GM12878 (cell line): ENCODE measurements at regions not wholly inside any gene's neighbourhood (a gene's known extent, or its start where the extent isn't known, plus 50 kb on each side); places are given as distances from the start of the nearest gene placed in this dataset.

Experiments
- ATAC-seq: fragments of 200-7000 bp; cut with Tn5 transposase; 3 replicates; pipeline ENCODE4 v1.9.1; 2020; ENCODE audit warnings: mild to moderate bottlenecking, moderate library complexity
- BruUV-seq: library from RNA; stranded (reverse); fragments of 400-500 nt; replicated peaks from 2 replicates; lab custom pipeline; 2021; lab: Mats Ljungman, UMichigan
- CTCF ChIA-PET: fragments of 300-600 bp; sonication (Branson Sonifier 250); formaldehyde crosslinking; extraction: SDS; loops from one replicate; lab custom pipeline; 2021; ENCODE audit warnings: inconsistent platforms; lab: Yijun Ruan, JAX
- POLR2A ChIA-PET: fragments of 350-600 bp; formaldehyde crosslinking; extraction: SDS; loops from one replicate; lab custom pipeline; 2021; ENCODE audit warnings: inconsistent platforms; lab: Charles Lee
- RAD21 ChIA-PET: fragments of 300-600 bp; sonication (Branson Sonifier 250); formaldehyde crosslinking; loops from one replicate; lab custom pipeline; 2023; ENCODE audit warnings: antibody characterized with exemption; ENCODE audit not compliant: unreplicated experiment; lab: Charles Lee
- SMC1A ChIA-PET: fragments of 300-600 bp; sonication (Branson Sonifier 250); formaldehyde crosslinking; loops from one replicate; lab custom pipeline; 2023; ENCODE audit not compliant: unreplicated experiment, uncharacterized antibody; lab: Charles Lee
- DNase-seq: peaks from one replicate; pipeline ENCODE4 v3.0.0-alpha.2; 2011; ENCODE audit warnings: low read depth, low spot score
- FAIRE-seq: peaks from 3 replicates; lab custom pipeline; 2011; peaks lifted over from hg19 to GRCh38; lab: Jason Lieb, UNC
- H2AFZ ChIP-seq: 2 replicates; pipeline ENCODE4 v1.6.0; 2011; ENCODE audit warnings: low read depth, low read length, control low read depth; ENCODE audit not compliant: control insufficient read depth
- H3K27ac ChIP-seq: 2 replicates; pipeline ENCODE4 v1.5.1; 2011; ENCODE audit warnings: control low read depth; ENCODE audit not compliant: control insufficient read depth, insufficient read depth
- H3K27me3 ChIP-seq, 2 experiments: replicated peaks in 1 of 2; 2 replicates each; pipeline versions ENCODE4 v1.6.0 to v1.6.1; 2011; ENCODE audit warnings: low read length in 1 of 2; ENCODE audit not compliant: control insufficient read depth in 2 of 2, insufficient read depth in 2 of 2
- H3K36me3 ChIP-seq, 2 experiments: 2 replicates each; pipeline ENCODE4 v1.5.1; 2011; ENCODE audit warnings: low read length in 1 of 2; ENCODE audit not compliant: control insufficient read depth in 2 of 2, insufficient read depth in 2 of 2
- H3K4me1 ChIP-seq: 2 replicates; pipeline ENCODE4 v1.6.1; 2011; ENCODE audit warnings: mild to moderate bottlenecking, low read length, moderate library complexity, mixed read lengths; ENCODE audit not compliant: control insufficient read depth, insufficient read depth
- H3K4me2 ChIP-seq: 2 replicates; pipeline ENCODE4 v1.6.0; 2011; ENCODE audit warnings: control low read depth; ENCODE audit not compliant: control insufficient read depth, insufficient read depth
- H3K4me3 ChIP-seq: fragments of 200-600 bp; sonication (generic); 2 replicates; pipeline ENCODE4 v1.5.1; 2016
- H3K79me2 ChIP-seq: 2 replicates; pipeline ENCODE4 v1.6.0; 2011; ENCODE audit warnings: low read length; ENCODE audit not compliant: control insufficient read depth, insufficient read depth
- H3K9ac ChIP-seq: 2 replicates; pipeline ENCODE4 v1.8.0; 2011; ENCODE audit warnings: low read length, control low read depth, mixed read lengths; ENCODE audit not compliant: control insufficient read depth, insufficient read depth
- H3K9me3 ChIP-seq: replicated peaks from 3 replicates; pipeline ENCODE4 v1.5.1; 2011; ENCODE audit warnings: mild to moderate bottlenecking, low read length; ENCODE audit not compliant: control insufficient read depth, insufficient read depth
- H4K20me1 ChIP-seq: 2 replicates; pipeline ENCODE4 v1.6.0; 2011; ENCODE audit not compliant: control insufficient read depth, insufficient read depth
- BRCA1 ChIP-seq: IDR thresholded peaks from 2 replicates; pipeline ENCODE4 v1.6.1; 2011; ENCODE audit warnings: low read depth, low read length, improper control_type of control experiment
- FOS ChIP-seq: IDR thresholded peaks from 3 replicates; pipeline ENCODE4 v1.6.1; 2011; ENCODE audit warnings: borderline replicate concordance; ENCODE audit not compliant: insufficient read length; ENCODE audit errors: extremely low read depth
- JUNB ChIP-seq: IDR thresholded peaks from 2 replicates; pipeline ENCODE4 v1.6.1; 2016; ENCODE audit warnings: antibody characterized with exemption, mild to moderate bottlenecking
- MYC ChIP-seq: IDR thresholded peaks from 2 replicates; pipeline ENCODE4 v1.6.1; 2011; ENCODE audit warnings: mild to moderate bottlenecking, low read length, moderate library complexity, inconsistent platforms; ENCODE audit not compliant: insufficient read depth, insufficient replicate concordance, insufficient read length, severe bottlenecking
- NFIC ChIP-seq: IDR thresholded peaks from 2 replicates; pipeline ENCODE4 v1.6.1; 2012; ENCODE audit warnings: low read depth, mild to moderate bottlenecking, inconsistent platforms, low read length, moderate library complexity
- RCOR1 ChIP-seq: conservative IDR thresholded peaks from 2 replicates; pipeline ENCODE4 v1.6.1; 2012; ENCODE audit warnings: low read depth, low read length, improper control_type of control experiment
- SMAD5 ChIP-seq: IDR thresholded peaks from 2 replicates; pipeline ENCODE4 v1.6.1; 2016; ENCODE audit warnings: antibody characterized with exemption, low read depth
- STAT1 ChIP-seq: fragments of 450-650 bp; conservative IDR thresholded peaks from 2 replicates; pipeline ENCODE4 v1.6.1; 2014; ENCODE audit warnings: antibody characterized with exemption, mild to moderate bottlenecking
- TAF1 ChIP-seq: IDR thresholded peaks from 2 replicates; pipeline ENCODE4 v1.6.1; 2011; ENCODE audit warnings: mild to moderate bottlenecking, low read depth, low read length, borderline replicate concordance
- TCF3 ChIP-seq: IDR thresholded peaks from 2 replicates; pipeline ENCODE4 v1.6.1; 2012; ENCODE audit warnings: low read depth, mild to moderate bottlenecking, low read length, borderline replicate concordance; ENCODE audit not compliant: insufficient read depth
- TCF7 ChIP-seq: IDR thresholded peaks from 2 replicates; pipeline ENCODE4 v1.6.1; 2014; ENCODE audit warnings: antibody characterized with exemption, borderline replicate concordance
- WRNIP1 ChIP-seq: IDR thresholded peaks from 2 replicates; pipeline ENCODE4 v1.6.1; 2011; ENCODE audit warnings: low read depth, low read length, improper control_type of control experiment, borderline replicate concordance
- YBX1 ChIP-seq: fragments of 450-650 bp; IDR thresholded peaks from 2 replicates; pipeline ENCODE4 v1.6.1; 2016; ENCODE audit warnings: antibody characterized with exemption
- WGBS: methylation state at CpG from one replicate; pipeline ENCODE4 v1.1.6; 2016; ENCODE audit warnings: low lambda C conversion rate; ENCODE audit not compliant: insufficient replicate concordance, insufficient coverage; ENCODE audit errors: missing lambda C conversion rate; 5-methylcytosine and 5-hydroxymethylcytosine counted together
- in situ Hi-C: fragments of 300-500 bp; cut with MboI; formaldehyde crosslinking; loops from 9 replicates; pipeline ENCODE4 v1.14.3; 2018; ENCODE audit warnings: mixed read lengths
- intact Hi-C: fragments of 100-400 bp; cut with micrococcal nuclease; formaldehyde crosslinking; loops from one replicate; pipeline ENCODE4 v1.14.2; 2022; ENCODE audit not compliant: unreplicated experiment
- TF ChIP-seq, protein P1 (sequence below): IDR thresholded peaks from 2 replicates; pipeline ENCODE4 v1.6.1; 2012; ENCODE audit warnings: improper control_type of control experiment, low read depth, low read length; ENCODE audit not compliant: insufficient replicate concordance

DNA sequence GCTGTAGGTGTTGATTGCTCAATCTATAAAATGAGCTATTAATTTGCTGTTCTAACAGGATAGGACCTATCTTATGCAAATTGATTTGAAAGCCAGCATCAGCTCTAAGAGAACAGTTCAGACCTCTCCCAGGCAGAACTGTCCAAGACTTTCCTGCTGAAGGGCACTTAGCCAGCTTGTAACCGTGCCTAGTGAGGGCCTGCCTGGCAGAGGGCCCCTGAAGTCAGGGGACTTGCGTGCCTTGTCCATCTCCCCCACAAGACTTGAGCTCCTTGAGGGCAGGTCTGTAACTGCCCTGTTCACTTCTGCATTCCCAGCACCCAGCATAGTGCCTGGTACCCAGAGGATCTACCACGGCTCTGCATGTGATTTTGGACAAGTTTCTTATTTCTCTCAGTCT is 293.4 kb downstream of the CDK5RAP2 start:
- RAD21 ChIA-PET, result no interaction called here
- in situ Hi-C loops, result no loop called here
- DNase-seq, result no peak
- no peak for TF ChIP-seq FOS
- no peak for TF ChIP-seq SMAD5
- TF ChIP-seq TAF1, result no peak
- TF ChIP-seq TCF7, result no peak
- TF ChIP-seq BRCA1, result no peak
- no peak for TF ChIP-seq NFIC
- no peak for TF ChIP-seq TCF3
- TF ChIP-seq STAT1, result no peak
- H3K79me2 ChIP-seq, result no peaks in the 10 kb centered on the region
- BruUV-seq, result no TSS peak
- H3K4me2 ChIP-seq, result no peak overlapping the region
- SMC1A ChIA-PET, result no interaction called here
- CTCF ChIA-PET, result no interaction called here
- intact Hi-C loops, result no loop called here
- ATAC-seq, result no peak
- FAIRE-seq, result no peak
- H3K36me3 ChIP-seq, result no peaks in the 10 kb centered on the region
- no peak overlapping the region for H3K27ac ChIP-seq
- H3K4me3 ChIP-seq, result no peak overlapping the region
- POLR2A ChIA-PET, result no interaction called here
- no peak overlapping the region for H2AFZ ChIP-seq
- no peaks in the 10 kb centered on the region for H4K20me1 ChIP-seq
- no peaks in the 10 kb centered on the region for H3K4me1 ChIP-seq
- 4% methylated on average over 3 of the region's 3 CpGs for WGBS
- H3K9ac ChIP-seq, result no peak overlapping the region
- H3K27me3 ChIP-seq, result no peaks in the 10 kb centered on the region
- no peaks in the 10 kb centered on the region for H3K9me3 ChIP-seq

DNA sequence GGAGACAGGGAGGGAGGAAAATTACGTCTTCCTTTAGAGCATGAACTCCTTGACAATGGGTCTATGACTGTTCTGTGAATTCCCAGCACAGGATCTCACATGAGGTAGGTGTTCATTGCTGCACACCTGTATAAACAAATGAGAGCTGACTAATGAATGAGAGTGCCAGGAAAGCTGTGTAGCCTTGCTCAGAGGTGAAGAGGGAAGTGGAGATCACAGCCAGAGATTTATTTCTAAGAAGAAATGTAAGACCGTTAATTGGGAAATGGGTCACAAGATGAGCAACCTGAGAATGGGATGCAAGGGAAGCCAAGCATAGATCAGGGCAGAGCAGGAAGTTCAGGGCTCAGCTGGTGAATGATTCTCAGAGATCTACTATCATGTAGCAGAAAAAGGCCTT is 295.1 kb downstream of the CDK5RAP2 start:
- H2AFZ ChIP-seq, result no peak overlapping the region
- POLR2A ChIA-PET, result no interaction called here
- no peak overlapping the region for H3K9ac ChIP-seq
- RAD21 ChIA-PET, result no interaction called here
- no peak overlapping the region for H3K4me2 ChIP-seq
- no peaks in the 10 kb centered on the region for H3K79me2 ChIP-seq
- H3K4me3 ChIP-seq, result no peak overlapping the region
- H3K27me3 ChIP-seq, result no peaks in the 10 kb centered on the region
- H3K9me3 ChIP-seq, result no peaks in the 10 kb centered on the region
- SMC1A ChIA-PET, result no interaction called here
- H3K36me3 ChIP-seq, result no peaks in the 10 kb centered on the region
- BruUV-seq, result no TSS peak
- FAIRE-seq (no peak), ATAC-seq (no peak), DNase-seq (no peak)
- CTCF ChIA-PET, result no interaction called here
- 14% methylated on average over 2 of the region's 2 CpGs for WGBS
- intact Hi-C loops, result no loop called here
- in situ Hi-C loops, result no loop called here
- no peaks in the 10 kb centered on the region for H4K20me1 ChIP-seq
- no peaks in the 10 kb centered on the region for H3K4me1 ChIP-seq
- no peak overlapping the region for H3K27ac ChIP-seq
- TF ChIP-seq, protein P1, sequence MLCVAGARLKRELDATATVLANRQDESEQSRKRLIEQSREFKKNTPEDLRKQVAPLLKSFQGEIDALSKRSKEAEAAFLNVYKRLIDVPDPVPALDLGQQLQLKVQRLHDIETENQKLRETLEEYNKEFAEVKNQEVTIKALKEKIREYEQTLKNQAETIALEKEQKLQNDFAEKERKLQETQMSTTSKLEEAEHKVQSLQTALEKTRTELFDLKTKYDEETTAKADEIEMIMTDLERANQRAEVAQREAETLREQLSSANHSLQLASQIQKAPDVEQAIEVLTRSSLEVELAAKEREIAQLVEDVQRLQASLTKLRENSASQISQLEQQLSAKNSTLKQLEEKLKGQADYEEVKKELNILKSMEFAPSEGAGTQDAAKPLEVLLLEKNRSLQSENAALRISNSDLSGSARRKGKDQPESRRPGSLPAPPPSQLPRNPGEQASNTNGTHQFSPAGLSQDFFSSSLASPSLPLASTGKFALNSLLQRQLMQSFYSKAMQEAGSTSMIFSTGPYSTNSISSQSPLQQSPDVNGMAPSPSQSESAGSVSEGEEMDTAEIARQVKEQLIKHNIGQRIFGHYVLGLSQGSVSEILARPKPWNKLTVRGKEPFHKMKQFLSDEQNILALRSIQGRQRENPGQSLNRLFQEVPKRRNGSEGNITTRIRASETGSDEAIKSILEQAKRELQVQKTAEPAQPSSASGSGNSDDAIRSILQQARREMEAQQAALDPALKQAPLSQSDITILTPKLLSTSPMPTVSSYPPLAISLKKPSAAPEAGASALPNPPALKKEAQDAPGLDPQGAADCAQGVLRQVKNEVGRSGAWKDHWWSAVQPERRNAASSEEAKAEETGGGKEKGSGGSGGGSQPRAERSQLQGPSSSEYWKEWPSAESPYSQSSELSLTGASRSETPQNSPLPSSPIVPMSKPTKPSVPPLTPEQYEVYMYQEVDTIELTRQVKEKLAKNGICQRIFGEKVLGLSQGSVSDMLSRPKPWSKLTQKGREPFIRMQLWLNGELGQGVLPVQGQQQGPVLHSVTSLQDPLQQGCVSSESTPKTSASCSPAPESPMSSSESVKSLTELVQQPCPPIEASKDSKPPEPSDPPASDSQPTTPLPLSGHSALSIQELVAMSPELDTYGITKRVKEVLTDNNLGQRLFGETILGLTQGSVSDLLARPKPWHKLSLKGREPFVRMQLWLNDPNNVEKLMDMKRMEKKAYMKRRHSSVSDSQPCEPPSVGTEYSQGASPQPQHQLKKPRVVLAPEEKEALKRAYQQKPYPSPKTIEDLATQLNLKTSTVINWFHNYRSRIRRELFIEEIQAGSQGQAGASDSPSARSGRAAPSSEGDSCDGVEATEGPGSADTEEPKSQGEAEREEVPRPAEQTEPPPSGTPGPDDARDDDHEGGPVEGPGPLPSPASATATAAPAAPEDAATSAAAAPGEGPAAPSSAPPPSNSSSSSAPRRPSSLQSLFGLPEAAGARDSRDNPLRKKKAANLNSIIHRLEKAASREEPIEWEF, result no peak
- TF ChIP-seq RCOR1, result no peak
- TF ChIP-seq JUNB, result no peak
- no peak for TF ChIP-seq MYC
- no peak for TF ChIP-seq YBX1
- TF ChIP-seq WRNIP1, result no peak
